A673 (cell line): ENCODE measurements at regions not wholly inside any gene's neighbourhood (a gene's known extent, or its start where the extent isn't known, plus 50 kb on each side); places are given as distances from the start of the nearest gene placed in this dataset.

Experiments
- CTCF ChIP-seq: fragments of 300-800, 200-600 bp; sonication (generic); conservative IDR thresholded peaks from 2 replicates; pipeline ENCODE4 v1.5.1; 2017; ENCODE audit warnings: low read depth, mild to moderate bottlenecking, antibody characterized with exemption, low read length, moderate library complexity, mixed read lengths
- EZH2 ChIP-seq: fragments of 200-600 bp; sonication (generic); IDR thresholded peaks from 2 replicates; pipeline ENCODE4 v1.6.1; 2017; ENCODE audit warnings: borderline replicate concordance, low read depth, mild to moderate bottlenecking, mixed read lengths, antibody characterized with exemption, low read length; ENCODE audit not compliant: poor library complexity, severe bottlenecking

GRCh38 chr9:23153058-23153457 is 673.0 kb downstream of the ELAVL2 start:
- TF ChIP-seq CTCF (no peak), EZH2 (no peak)
